ENCODE measurements at regions not wholly inside any gene's neighbourhood (a gene's known extent, or its start where the extent isn't known, plus 50 kb on each side); places are given as distances from the start of the nearest gene placed in this dataset.
A peak's percentile ranks its signal among the peaks of the same experiment; 100 is the strongest.

DNA sequence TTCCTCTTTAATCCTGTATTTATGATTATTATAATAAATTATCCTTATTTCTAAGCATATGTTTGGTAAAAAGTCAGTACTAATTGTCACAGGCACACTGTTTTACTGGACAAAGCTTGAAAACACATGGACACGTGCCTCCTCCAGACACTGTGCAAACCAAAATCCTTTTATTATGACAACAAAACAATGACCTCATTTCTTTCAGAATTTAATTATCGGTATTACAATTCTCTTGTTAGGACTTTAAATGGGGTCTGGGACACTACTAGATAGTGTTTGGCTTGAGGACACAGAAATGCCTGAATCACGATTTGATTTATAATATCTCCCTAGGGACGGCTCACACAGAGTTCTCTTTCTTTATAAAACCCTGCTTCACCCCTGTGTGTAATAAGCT, 107.3 kb upstream of the IGSF10 start:
- no peaks in the 10 kb centered on the region for H3K9me1 ChIP-seq (ENCODE audit: control insufficient read depth, insufficient read depth, low read length)
- no peak overlapping the region for H3K27ac ChIP-seq (ENCODE audit: extremely low read depth, low read depth, low read length)
- ATAC-seq (no peak), FAIRE-seq (no peak), DNase-seq (ENCODE audit: extremely low read depth in 1 of 4, low spot score in 3 of 4) (no peak)
- 12% methylated on average over 4 of the region's 4 CpGs for WGBS (ENCODE audit: insufficient coverage, low coverage, missing lambda C conversion rate)
- no peaks in the 10 kb centered on the region for H3K9me3 ChIP-seq (replicated peaks; ENCODE audit: control insufficient read depth, insufficient read depth, low read depth, low read length)
- no peak overlapping the region for H3K9ac ChIP-seq (ENCODE audit: insufficient read depth in 1 of 2, low read depth in 2 of 2, low read length in 2 of 2)
- CTCF ChIA-PET (ENCODE audit: low intra/inter-chr PET ratio): no interaction called here
- POLR2A ChIA-PET: no interaction called here
- H3K27me3 ChIP-seq (ENCODE audit: control insufficient read depth in 2 of 2, insufficient read depth in 2 of 2, low read length in 2 of 2): no peaks in the 10 kb centered on the region; a peak in 1 of 5 replicates
- no peaks in the 10 kb centered on the region; a peak in 1 of 5 replicates for H3K4me1 ChIP-seq (replicated peaks in 1 of 2; ENCODE audit: control insufficient read depth in 2 of 2, insufficient read depth in 2 of 2, low read length in 2 of 2)
- intact Hi-C loops (cut with micrococcal nuclease) (no loop called here), in situ Hi-C loops (cut with MboI) (no loop called here)
- H3K4me2 ChIP-seq (ENCODE audit: insufficient read depth, low read length): no peak overlapping the region
- H3K36me3 ChIP-seq (ENCODE audit: control insufficient read depth, insufficient read depth, low read length): no peaks in the 10 kb centered on the region
- BruUV-seq (replicated peaks): no TSS peak
- no peak overlapping the region for H3K4me3 ChIP-seq
- no peak overlapping the region for H2AFZ ChIP-seq (ENCODE audit: low read depth, low read length)
- H3K79me2 ChIP-seq (ENCODE audit: control insufficient read depth, insufficient read depth, low read length): no peaks in the 10 kb centered on the region
- TF ChIP-seq ESRRB (CRISPR knock-in tag; IDR thresholded peaks at IDR 0.05; ENCODE audit: borderline replicate concordance): no peak
- H4K20me1 ChIP-seq (replicated peaks; ENCODE audit: control insufficient read depth, insufficient read depth, low read length): no peaks in the 10 kb centered on the region

DNA sequence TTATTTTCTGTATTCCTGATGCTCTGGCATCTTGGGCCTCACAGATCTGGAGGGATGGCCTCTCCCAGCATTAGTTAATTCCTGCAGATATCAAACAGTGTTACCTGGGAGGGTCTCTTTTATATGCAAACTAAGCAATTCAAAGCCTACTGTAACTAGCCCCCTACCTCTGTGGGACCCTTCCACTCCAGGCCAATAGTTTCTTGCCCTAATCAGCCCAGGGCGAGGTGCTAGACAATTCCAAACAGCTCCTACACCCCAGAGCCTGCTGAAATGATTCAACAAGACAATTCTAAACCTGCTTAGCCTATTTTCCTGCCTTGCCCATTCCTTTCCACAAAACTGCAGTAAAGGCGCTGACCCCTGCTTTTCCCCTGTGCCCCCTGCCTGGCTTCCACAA, 106.6 kb upstream of the IGSF10 start:
- Histone ChIP-seq H3K9me1 (ENCODE audit: control insufficient read depth, insufficient read depth, low read length) (no peaks in the 10 kb centered on the region), H3K4me2 (ENCODE audit: insufficient read depth, low read length) (no peak overlapping the region), H3K9me3 (replicated peaks; ENCODE audit: control insufficient read depth, insufficient read depth, low read depth, low read length) (no peaks in the 10 kb centered on the region), H2AFZ (ENCODE audit: low read depth, low read length) (0 out of 2 replicates have a peak overlapping the region, but pooled peaks have one; percentile 40), H3K9ac (ENCODE audit: insufficient read depth in 1 of 2, low read depth in 2 of 2, low read length in 2 of 2) (no peak overlapping the region), H3K36me3 (ENCODE audit: control insufficient read depth, insufficient read depth, low read length) (no peaks in the 10 kb centered on the region), H3K79me2 (ENCODE audit: control insufficient read depth, insufficient read depth, low read length) (no peaks in the 10 kb centered on the region), H3K4me1 (replicated peaks in 1 of 2; ENCODE audit: control insufficient read depth in 2 of 2, insufficient read depth in 2 of 2, low read length in 2 of 2) (no peaks in the 10 kb centered on the region; a peak in 1 of 5 replicates), H3K4me3 (no peak overlapping the region), H3K27ac (ENCODE audit: extremely low read depth, low read depth, low read length) (no peak overlapping the region), H3K27me3 (ENCODE audit: control insufficient read depth in 2 of 2, insufficient read depth in 2 of 2, low read length in 2 of 2) (no peaks in the 10 kb centered on the region; a peak in 1 of 5 replicates), H4K20me1 (replicated peaks; ENCODE audit: control insufficient read depth, insufficient read depth, low read length) (no peaks in the 10 kb centered on the region)
- in situ Hi-C loops (cut with MboI): no loop called here
- intact Hi-C loops (cut with micrococcal nuclease): no loop called here
- FAIRE-seq (no peak), ATAC-seq (no peak), DNase-seq (ENCODE audit: extremely low read depth in 1 of 4, low spot score in 3 of 4) (no peak)
- TF ChIP-seq, protein P1, sequence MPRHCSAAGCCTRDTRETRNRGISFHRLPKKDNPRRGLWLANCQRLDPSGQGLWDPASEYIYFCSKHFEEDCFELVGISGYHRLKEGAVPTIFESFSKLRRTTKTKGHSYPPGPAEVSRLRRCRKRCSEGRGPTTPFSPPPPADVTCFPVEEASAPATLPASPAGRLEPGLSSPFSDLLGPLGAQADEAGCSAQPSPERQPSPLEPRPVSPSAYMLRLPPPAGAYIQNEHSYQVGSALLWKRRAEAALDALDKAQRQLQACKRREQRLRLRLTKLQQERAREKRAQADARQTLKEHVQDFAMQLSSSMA (CRISPR knock-in tag; IDR thresholded peaks at IDR 0.05): no peak
- TF ChIP-seq DMBX1 (CRISPR knock-in tag; IDR thresholded peaks at IDR 0.05; ENCODE audit: borderline replicate concordance) (no peak), RBBP5 (IDR thresholded peaks at IDR 0.05; ENCODE audit: borderline replicate concordance, insufficient read depth, low read length, poor library complexity, severe bottlenecking) (no peak), NFYB (IDR thresholded peaks at IDR 0.05; ENCODE audit: extremely low read depth, insufficient read length) (no peak), KHSRP (IDR thresholded peaks at IDR 0.05) (no peak), ZNF282 (CRISPR knock-in tag; IDR thresholded peaks at IDR 0.05) (no peak), ZNF668 (CRISPR knock-in tag; IDR thresholded peaks at IDR 0.05) (no peak)
- TF ChIP-seq, protein P2, sequence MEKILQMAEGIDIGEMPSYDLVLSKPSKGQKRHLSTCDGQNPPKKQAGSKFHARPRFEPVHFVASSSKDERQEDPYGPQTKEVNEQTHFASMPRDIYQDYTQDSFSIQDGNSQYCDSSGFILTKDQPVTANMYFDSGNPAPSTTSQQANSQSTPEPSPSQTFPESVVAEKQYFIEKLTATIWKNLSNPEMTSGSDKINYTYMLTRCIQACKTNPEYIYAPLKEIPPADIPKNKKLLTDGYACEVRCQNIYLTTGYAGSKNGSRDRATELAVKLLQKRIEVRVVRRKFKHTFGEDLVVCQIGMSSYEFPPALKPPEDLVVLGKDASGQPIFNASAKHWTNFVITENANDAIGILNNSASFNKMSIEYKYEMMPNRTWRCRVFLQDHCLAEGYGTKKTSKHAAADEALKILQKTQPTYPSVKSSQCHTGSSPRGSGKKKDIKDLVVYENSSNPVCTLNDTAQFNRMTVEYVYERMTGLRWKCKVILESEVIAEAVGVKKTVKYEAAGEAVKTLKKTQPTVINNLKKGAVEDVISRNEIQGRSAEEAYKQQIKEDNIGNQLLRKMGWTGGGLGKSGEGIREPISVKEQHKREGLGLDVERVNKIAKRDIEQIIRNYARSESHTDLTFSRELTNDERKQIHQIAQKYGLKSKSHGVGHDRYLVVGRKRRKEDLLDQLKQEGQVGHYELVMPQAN (IDR thresholded peaks at IDR 0.05; ENCODE audit: borderline replicate concordance): no peak
- TF ChIP-seq, protein P3, sequence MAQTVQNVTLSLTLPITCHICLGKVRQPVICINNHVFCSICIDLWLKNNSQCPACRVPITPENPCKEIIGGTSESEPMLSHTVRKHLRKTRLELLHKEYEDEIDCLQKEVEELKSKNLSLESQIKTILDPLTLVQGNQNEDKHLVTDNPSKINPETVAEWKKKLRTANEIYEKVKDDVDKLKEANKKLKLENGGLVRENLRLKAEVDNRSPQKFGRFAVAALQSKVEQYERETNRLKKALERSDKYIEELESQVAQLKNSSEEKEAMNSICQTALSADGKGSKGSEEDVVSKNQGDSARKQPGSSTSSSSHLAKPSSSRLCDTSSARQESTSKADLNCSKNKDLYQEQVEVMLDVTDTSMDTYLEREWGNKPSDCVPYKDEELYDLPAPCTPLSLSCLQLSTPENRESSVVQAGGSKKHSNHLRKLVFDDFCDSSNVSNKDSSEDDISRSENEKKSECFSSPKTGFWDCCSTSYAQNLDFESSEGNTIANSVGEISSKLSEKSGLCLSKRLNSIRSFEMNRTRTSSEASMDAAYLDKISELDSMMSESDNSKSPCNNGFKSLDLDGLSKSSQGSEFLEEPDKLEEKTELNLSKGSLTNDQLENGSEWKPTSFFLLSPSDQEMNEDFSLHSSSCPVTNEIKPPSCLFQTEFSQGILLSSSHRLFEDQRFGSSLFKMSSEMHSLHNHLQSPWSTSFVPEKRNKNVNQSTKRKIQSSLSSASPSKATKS (CRISPR knock-in tag; IDR thresholded peaks at IDR 0.05): no peak
- POLR2A ChIA-PET: no interaction called here
- WGBS (ENCODE audit: insufficient coverage, low coverage, missing lambda C conversion rate): 30% methylated on average over 2 of the region's 2 CpGs
- CTCF ChIA-PET (ENCODE audit: low intra/inter-chr PET ratio): no interaction called here
- BruUV-seq (replicated peaks): no TSS peak
